GM12878 (cell line): ENCODE measurements at regions not wholly inside any gene's neighbourhood (a gene's known extent, or its start where the extent isn't known, plus 50 kb on each side); places are given as distances from the start of the nearest gene placed in this dataset.

Experiments used
- ATAC-seq: fragments of 200-7000 bp; cut with Tn5 transposase; 3 replicates; pipeline ENCODE4 v1.9.1; 2020; ENCODE audit warnings: mild to moderate bottlenecking, moderate library complexity
- BruUV-seq: library from RNA; stranded (reverse); fragments of 400-500 nt; replicated peaks from 2 replicates; lab custom pipeline; 2021; lab: Mats Ljungman, UMichigan
- CTCF ChIA-PET: fragments of 300-600 bp; sonication (Branson Sonifier 250); formaldehyde crosslinking; extraction: SDS; loops from one replicate; lab custom pipeline; 2021; ENCODE audit warnings: inconsistent platforms; lab: Yijun Ruan, JAX
- POLR2A ChIA-PET: fragments of 350-600 bp; formaldehyde crosslinking; extraction: SDS; loops from one replicate; lab custom pipeline; 2021; ENCODE audit warnings: inconsistent platforms; lab: Charles Lee
- RAD21 ChIA-PET: fragments of 300-600 bp; sonication (Branson Sonifier 250); formaldehyde crosslinking; loops from one replicate; lab custom pipeline; 2023; ENCODE audit warnings: antibody characterized with exemption; ENCODE audit not compliant: unreplicated experiment; lab: Charles Lee
- SMC1A ChIA-PET: fragments of 300-600 bp; sonication (Branson Sonifier 250); formaldehyde crosslinking; loops from one replicate; lab custom pipeline; 2023; ENCODE audit not compliant: unreplicated experiment, uncharacterized antibody; lab: Charles Lee
- DNase-seq: peaks from one replicate; pipeline ENCODE4 v3.0.0-alpha.2; 2011; ENCODE audit warnings: low read depth, low spot score
- FAIRE-seq: peaks from 3 replicates; lab custom pipeline; 2011; peaks lifted over from hg19 to GRCh38; lab: Jason Lieb, UNC
- H2AFZ ChIP-seq: 2 replicates; pipeline ENCODE4 v1.6.0; 2011; ENCODE audit warnings: low read depth, low read length, control low read depth; ENCODE audit not compliant: control insufficient read depth
- H3K27ac ChIP-seq: 2 replicates; pipeline ENCODE4 v1.5.1; 2011; ENCODE audit warnings: control low read depth; ENCODE audit not compliant: control insufficient read depth, insufficient read depth
- H3K27me3 ChIP-seq, 2 experiments: replicated peaks in 1 of 2; 2 replicates each; pipeline versions ENCODE4 v1.6.0 to v1.6.1; 2011; ENCODE audit warnings: low read length in 1 of 2; ENCODE audit not compliant: control insufficient read depth in 2 of 2, insufficient read depth in 2 of 2
- H3K36me3 ChIP-seq, 2 experiments: 2 replicates each; pipeline ENCODE4 v1.5.1; 2011; ENCODE audit warnings: low read length in 1 of 2; ENCODE audit not compliant: control insufficient read depth in 2 of 2, insufficient read depth in 2 of 2
- H3K4me1 ChIP-seq: 2 replicates; pipeline ENCODE4 v1.6.1; 2011; ENCODE audit warnings: mild to moderate bottlenecking, low read length, moderate library complexity, mixed read lengths; ENCODE audit not compliant: control insufficient read depth, insufficient read depth
- H3K4me2 ChIP-seq: 2 replicates; pipeline ENCODE4 v1.6.0; 2011; ENCODE audit warnings: control low read depth; ENCODE audit not compliant: control insufficient read depth, insufficient read depth
- H3K4me3 ChIP-seq: fragments of 200-600 bp; sonication (generic); 2 replicates; pipeline ENCODE4 v1.5.1; 2016
- H3K79me2 ChIP-seq: 2 replicates; pipeline ENCODE4 v1.6.0; 2011; ENCODE audit warnings: low read length; ENCODE audit not compliant: control insufficient read depth, insufficient read depth
- H3K9ac ChIP-seq: 2 replicates; pipeline ENCODE4 v1.8.0; 2011; ENCODE audit warnings: low read length, control low read depth, mixed read lengths; ENCODE audit not compliant: control insufficient read depth, insufficient read depth
- H3K9me3 ChIP-seq: replicated peaks from 3 replicates; pipeline ENCODE4 v1.5.1; 2011; ENCODE audit warnings: mild to moderate bottlenecking, low read length; ENCODE audit not compliant: control insufficient read depth, insufficient read depth
- H4K20me1 ChIP-seq: 2 replicates; pipeline ENCODE4 v1.6.0; 2011; ENCODE audit not compliant: control insufficient read depth, insufficient read depth
- CEBPB ChIP-seq, 2 experiments: fragments of 150-350 bp in 1 of 2; IDR thresholded peaks; 2 replicates each; pipeline ENCODE4 v1.6.1; 2012 to 2014; ENCODE audit warnings: low read depth in 2 of 2, low read length in 2 of 2, borderline replicate concordance in 1 of 2, inconsistent platforms in 1 of 2
- CREM ChIP-seq: IDR thresholded peaks from 2 replicates; pipeline ENCODE4 v1.6.1; 2014; ENCODE audit warnings: antibody characterized with exemption, low read depth
- E4F1 ChIP-seq: fragments of 450-650 bp; IDR thresholded peaks from 2 replicates; pipeline ENCODE4 v1.6.1; 2018; ENCODE audit warnings: borderline replicate concordance, mild to moderate bottlenecking; ENCODE audit not compliant: partially characterized antibody
- FOS ChIP-seq: IDR thresholded peaks from 3 replicates; pipeline ENCODE4 v1.6.1; 2011; ENCODE audit warnings: borderline replicate concordance; ENCODE audit not compliant: insufficient read length; ENCODE audit errors: extremely low read depth
- LARP7 ChIP-seq: fragments of 450-650 bp; IDR thresholded peaks from 2 replicates; pipeline ENCODE4 v1.6.1; 2017; ENCODE audit warnings: mild to moderate bottlenecking
- SMAD5 ChIP-seq: IDR thresholded peaks from 2 replicates; pipeline ENCODE4 v1.6.1; 2016; ENCODE audit warnings: antibody characterized with exemption, low read depth
- SRF ChIP-seq, 2 experiments: IDR thresholded peaks; 2 replicates each; pipeline ENCODE4 v1.6.1; 2011; ENCODE audit warnings: low read depth in 2 of 2, low read length in 2 of 2, mild to moderate bottlenecking in 1 of 2, moderate library complexity in 1 of 2
- SUZ12 ChIP-seq: fragments of 200-600 bp; sonication (generic); IDR thresholded peaks from one replicate; pipeline ENCODE4 v1.6.1; 2018; ENCODE audit warnings: antibody characterized with exemption, mild to moderate bottlenecking; ENCODE audit not compliant: unreplicated experiment
- TCF3 ChIP-seq: IDR thresholded peaks from 2 replicates; pipeline ENCODE4 v1.6.1; 2012; ENCODE audit warnings: low read depth, mild to moderate bottlenecking, low read length, borderline replicate concordance; ENCODE audit not compliant: insufficient read depth
- ZNF217 ChIP-seq: fragments of 450-650 bp; IDR thresholded peaks from 2 replicates; pipeline ENCODE4 v1.6.1; 2017; ENCODE audit warnings: antibody characterized with exemption, mild to moderate bottlenecking
- ZNF687 ChIP-seq: fragments of 450-650 bp; IDR thresholded peaks from 2 replicates; pipeline ENCODE4 v1.6.1; 2017; ENCODE audit warnings: mild to moderate bottlenecking, moderate library complexity
- WGBS: methylation state at CpG from one replicate; pipeline ENCODE4 v1.1.6; 2016; ENCODE audit warnings: low lambda C conversion rate; ENCODE audit not compliant: insufficient replicate concordance, insufficient coverage; ENCODE audit errors: missing lambda C conversion rate; 5-methylcytosine and 5-hydroxymethylcytosine counted together
- in situ Hi-C: fragments of 300-500 bp; cut with MboI; formaldehyde crosslinking; loops from 9 replicates; pipeline ENCODE4 v1.14.3; 2018; ENCODE audit warnings: mixed read lengths
- intact Hi-C: fragments of 100-400 bp; cut with micrococcal nuclease; formaldehyde crosslinking; loops from one replicate; pipeline ENCODE4 v1.14.2; 2022; ENCODE audit not compliant: unreplicated experiment

GRCh38 chr2:184155791-184156190 is 442.5 kb upstream of the ZNF804A start (continued):
- no peak for TF ChIP-seq E4F1
- TF ChIP-seq, all 136 proteins: peak for 0

- Histone ChIP-seq H3K27ac (no peak overlapping the region), H2AFZ (no peak overlapping the region), H3K9ac (no peak overlapping the region), H3K4me3 (no peak overlapping the region), H3K9me3 (no peaks in the 10 kb centered on the region), H3K36me3 (no peaks in the 10 kb centered on the region), H3K4me1 (no peaks in the 10 kb centered on the region), H3K4me2 (no peak overlapping the region), H3K79me2 (no peaks in the 10 kb centered on the region), H3K27me3 (no peaks in the 10 kb centered on the region), H4K20me1 (no peaks in the 10 kb centered on the region)
- in situ Hi-C loops: no loop called here
- DNase-seq (no peak), FAIRE-seq (no peak), ATAC-seq (no peak)
- RAD21 ChIA-PET: no interaction called here
- CTCF ChIA-PET: no interaction called here
- intact Hi-C loops: no loop called here
- 0% methylated on average over 2 of the region's 2 CpGs for WGBS
- SMC1A ChIA-PET: no interaction called here
- POLR2A ChIA-PET: no interaction called here
- BruUV-seq: no TSS peak
- TF ChIP-seq SMAD5 (no peak), CREM (no peak), ZNF217 (no peak), ZNF687 (no peak), CEBPB (IDR thresholded peaks at IDR 0.05; ENCODE audit: borderline replicate concordance in 1 of 2, low read depth in 2 of 2, low read length in 2 of 2) (no peak), FOS (no peak), SUZ12 (no peak), E4F1 (no peak), LARP7 (no peak), SRF (IDR thresholded peaks at IDR 0.05; ENCODE audit: low read depth in 2 of 2, low read length in 2 of 2) (no peak), TCF3 (no peak)
Observed at GRCh38 chr2:184157141-184157540, 441.2 kb upstream of the ZNF804A start.
